SK-N-SH treated with all-trans-retinoic acid at 6 μM for 48 hours (cell line): ENCODE measurements at regions not wholly inside any gene's neighbourhood (a gene's known extent, or its start where the extent isn't known, plus 50 kb on each side); places are given as distances from the start of the nearest gene placed in this dataset.

Experiments used
- ATAC-seq: fragments of 200-7000 bp; cut with Tn5 transposase; 3 replicates; pipeline ENCODE4 v1.9.1; 2020; ENCODE audit warnings: mild to moderate bottlenecking, moderate library complexity
- ARNTL ChIP-seq: fragments of 450-650 bp; formaldehyde crosslinking; IDR thresholded peaks from 2 replicates; pipeline ENCODE4 v1.5.0; 2020; ENCODE audit warnings: low read depth, mild to moderate bottlenecking, moderate library complexity, borderline replicate concordance
- BACH2 ChIP-seq: fragments of 250-450 bp; sonication (Bioruptor Pico); IDR thresholded peaks from 2 replicates; pipeline ENCODE4 v1.9.0; 2021; ENCODE audit warnings: mild to moderate bottlenecking, borderline replicate concordance
- CSDC2 ChIP-seq: fragments of 250-450 bp; sonication (Bioruptor Pico); IDR thresholded peaks from 2 replicates; pipeline ENCODE4 v1.5.0; 2020; ENCODE audit warnings: mild to moderate bottlenecking, moderate library complexity
- ESRRG ChIP-seq: fragments of 250-450 bp; sonication (Bioruptor Pico); IDR thresholded peaks from 2 replicates; pipeline ENCODE4 v1.6.1; 2021; ENCODE audit warnings: mild to moderate bottlenecking
- GLIS3 ChIP-seq: fragments of 250-450 bp; sonication (Bioruptor Pico); IDR thresholded peaks from 2 replicates; pipeline ENCODE4 v1.5.0; 2020; ENCODE audit warnings: mild to moderate bottlenecking, moderate library complexity
- ISL1 ChIP-seq: fragments of 250-450 bp; sonication (Bioruptor Pico); IDR thresholded peaks from 2 replicates; pipeline ENCODE4 v2.1.2; 2022; ENCODE audit warnings: mild to moderate bottlenecking, moderate library complexity
- OSR1 ChIP-seq: fragments of 250-450 bp; sonication (Bioruptor Pico); IDR thresholded peaks from 2 replicates; pipeline ENCODE4 v1.8.0; 2022; ENCODE audit warnings: moderate library complexity, mild to moderate bottlenecking, inconsistent platforms
- POU6F1 ChIP-seq: fragments of 250-450 bp; sonication (Bioruptor Pico); IDR thresholded peaks from 2 replicates; pipeline ENCODE4 v1.8.0; 2021; ENCODE audit warnings: low read depth, mild to moderate bottlenecking, moderate library complexity, borderline replicate concordance
- PPARA ChIP-seq: fragments of 250-450 bp; sonication (Bioruptor Pico); IDR thresholded peaks from 2 replicates; pipeline ENCODE4 v1.5.0; 2020; ENCODE audit warnings: mild to moderate bottlenecking, borderline replicate concordance
- RARB ChIP-seq: fragments of 250-450 bp; sonication (Bioruptor Pico); IDR thresholded peaks from 2 replicates; pipeline ENCODE4 v1.8.0; 2021; ENCODE audit warnings: mild to moderate bottlenecking, moderate library complexity
- SNAI2 ChIP-seq: fragments of 250-450 bp; sonication (Bioruptor Pico); IDR thresholded peaks from 2 replicates; pipeline ENCODE4 v1.5.0; 2020; ENCODE audit warnings: mild to moderate bottlenecking, moderate library complexity
- ZC3H10 ChIP-seq: fragments of 250-450 bp; sonication (Bioruptor Pico); IDR thresholded peaks from 2 replicates; pipeline ENCODE4 v1.5.1; 2021; ENCODE audit warnings: mild to moderate bottlenecking, moderate library complexity
- ZFP3 ChIP-seq: fragments of 250-450 bp; sonication (Bioruptor Pico); IDR thresholded peaks from 2 replicates; pipeline ENCODE4 v1.5.0; 2020; ENCODE audit warnings: mild to moderate bottlenecking, moderate library complexity
- ZFP30 ChIP-seq: fragments of 450-650 bp; formaldehyde crosslinking; IDR thresholded peaks from 2 replicates; pipeline ENCODE4 v1.5.0; 2022; ENCODE audit warnings: mild to moderate bottlenecking, moderate library complexity
- ZNF565 ChIP-seq: fragments of 450-650 bp; formaldehyde crosslinking; conservative IDR thresholded peaks from 2 replicates; pipeline ENCODE4 v1.5.0; 2020; ENCODE audit warnings: low read depth, mild to moderate bottlenecking, moderate library complexity
- ZNF70 ChIP-seq: fragments of 450-650 bp; formaldehyde crosslinking; IDR thresholded peaks from 2 replicates; pipeline ENCODE4 v1.5.0; 2020; ENCODE audit warnings: mild to moderate bottlenecking, moderate library complexity
- ZNF8 ChIP-seq: fragments of 450-650 bp; formaldehyde crosslinking; IDR thresholded peaks from 2 replicates; pipeline ENCODE4 v1.5.0; 2020; ENCODE audit warnings: mild to moderate bottlenecking, moderate library complexity
- TF ChIP-seq, protein P1 (sequence below): fragments of 250-450 bp; sonication (Bioruptor Pico); IDR thresholded peaks from 2 replicates; pipeline ENCODE4 v1.5.0; 2020; ENCODE audit warnings: mild to moderate bottlenecking, moderate library complexity
- TF ChIP-seq, protein P2 (sequence below): fragments of 250-450 bp; sonication (Bioruptor Pico); IDR thresholded peaks from 2 replicates; pipeline ENCODE4 v1.8.0; 2020; ENCODE audit warnings: mild to moderate bottlenecking, moderate library complexity, borderline replicate concordance
- TF ChIP-seq, protein P3 (sequence below): fragments of 250-450 bp; sonication (Bioruptor Pico); IDR thresholded peaks from 2 replicates; pipeline ENCODE4 v1.5.1; 2020; ENCODE audit warnings: low read depth, mild to moderate bottlenecking, moderate library complexity

- TF ChIP-seq SNAI2 (CRISPR knock-in tag) (no peak), BACH2 (CRISPR knock-in tag) (no peak), ZNF70 (CRISPR knock-in tag) (no peak), RARB (CRISPR knock-in tag) (no peak), ZFP3 (CRISPR knock-in tag) (no peak)
These were observed 121.8 kb upstream of the STOX2 start (continued) for GRCh38 chr4:183783306-183783705.

- no peak for ATAC-seq
- TF ChIP-seq BACH2 (CRISPR knock-in tag) = no peak
- TF ChIP-seq POU6F1 (CRISPR knock-in tag) = no peak
- TF ChIP-seq ZFP3 (CRISPR knock-in tag) = no peak
- TF ChIP-seq ARNTL (CRISPR knock-in tag) = no peak
- no peak for TF ChIP-seq ESRRG (CRISPR knock-in tag)
- TF ChIP-seq, protein P1, sequence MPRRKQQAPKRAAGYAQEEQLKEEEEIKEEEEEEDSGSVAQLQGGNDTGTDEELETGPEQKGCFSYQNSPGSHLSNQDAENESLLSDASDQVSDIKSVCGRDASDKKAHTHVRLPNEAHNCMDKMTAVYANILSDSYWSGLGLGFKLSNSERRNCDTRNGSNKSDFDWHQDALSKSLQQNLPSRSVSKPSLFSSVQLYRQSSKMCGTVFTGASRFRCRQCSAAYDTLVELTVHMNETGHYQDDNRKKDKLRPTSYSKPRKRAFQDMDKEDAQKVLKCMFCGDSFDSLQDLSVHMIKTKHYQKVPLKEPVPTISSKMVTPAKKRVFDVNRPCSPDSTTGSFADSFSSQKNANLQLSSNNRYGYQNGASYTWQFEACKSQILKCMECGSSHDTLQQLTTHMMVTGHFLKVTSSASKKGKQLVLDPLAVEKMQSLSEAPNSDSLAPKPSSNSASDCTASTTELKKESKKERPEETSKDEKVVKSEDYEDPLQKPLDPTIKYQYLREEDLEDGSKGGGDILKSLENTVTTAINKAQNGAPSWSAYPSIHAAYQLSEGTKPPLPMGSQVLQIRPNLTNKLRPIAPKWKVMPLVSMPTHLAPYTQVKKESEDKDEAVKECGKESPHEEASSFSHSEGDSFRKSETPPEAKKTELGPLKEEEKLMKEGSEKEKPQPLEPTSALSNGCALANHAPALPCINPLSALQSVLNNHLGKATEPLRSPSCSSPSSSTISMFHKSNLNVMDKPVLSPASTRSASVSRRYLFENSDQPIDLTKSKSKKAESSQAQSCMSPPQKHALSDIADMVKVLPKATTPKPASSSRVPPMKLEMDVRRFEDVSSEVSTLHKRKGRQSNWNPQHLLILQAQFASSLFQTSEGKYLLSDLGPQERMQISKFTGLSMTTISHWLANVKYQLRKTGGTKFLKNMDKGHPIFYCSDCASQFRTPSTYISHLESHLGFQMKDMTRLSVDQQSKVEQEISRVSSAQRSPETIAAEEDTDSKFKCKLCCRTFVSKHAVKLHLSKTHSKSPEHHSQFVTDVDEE (CRISPR knock-in tag) = no peak
- TF ChIP-seq ZNF565 (CRISPR knock-in tag) = no peak
- TF ChIP-seq, protein P2, sequence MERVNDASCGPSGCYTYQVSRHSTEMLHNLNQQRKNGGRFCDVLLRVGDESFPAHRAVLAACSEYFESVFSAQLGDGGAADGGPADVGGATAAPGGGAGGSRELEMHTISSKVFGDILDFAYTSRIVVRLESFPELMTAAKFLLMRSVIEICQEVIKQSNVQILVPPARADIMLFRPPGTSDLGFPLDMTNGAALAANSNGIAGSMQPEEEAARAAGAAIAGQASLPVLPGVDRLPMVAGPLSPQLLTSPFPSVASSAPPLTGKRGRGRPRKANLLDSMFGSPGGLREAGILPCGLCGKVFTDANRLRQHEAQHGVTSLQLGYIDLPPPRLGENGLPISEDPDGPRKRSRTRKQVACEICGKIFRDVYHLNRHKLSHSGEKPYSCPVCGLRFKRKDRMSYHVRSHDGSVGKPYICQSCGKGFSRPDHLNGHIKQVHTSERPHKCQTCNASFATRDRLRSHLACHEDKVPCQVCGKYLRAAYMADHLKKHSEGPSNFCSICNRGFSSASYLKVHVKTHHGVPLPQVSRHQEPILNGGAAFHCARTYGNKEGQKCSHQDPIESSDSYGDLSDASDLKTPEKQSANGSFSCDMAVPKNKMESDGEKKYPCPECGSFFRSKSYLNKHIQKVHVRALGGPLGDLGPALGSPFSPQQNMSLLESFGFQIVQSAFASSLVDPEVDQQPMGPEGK (CRISPR knock-in tag) = no peak
- TF ChIP-seq OSR1 (CRISPR knock-in tag) = no peak
- no peak for TF ChIP-seq PPARA (CRISPR knock-in tag)
- TF ChIP-seq ZNF8 (CRISPR knock-in tag) = no peak
- no peak for TF ChIP-seq ZNF70 (CRISPR knock-in tag)
- TF ChIP-seq ISL1 (CRISPR knock-in tag) = no peak
- TF ChIP-seq, protein P3, sequence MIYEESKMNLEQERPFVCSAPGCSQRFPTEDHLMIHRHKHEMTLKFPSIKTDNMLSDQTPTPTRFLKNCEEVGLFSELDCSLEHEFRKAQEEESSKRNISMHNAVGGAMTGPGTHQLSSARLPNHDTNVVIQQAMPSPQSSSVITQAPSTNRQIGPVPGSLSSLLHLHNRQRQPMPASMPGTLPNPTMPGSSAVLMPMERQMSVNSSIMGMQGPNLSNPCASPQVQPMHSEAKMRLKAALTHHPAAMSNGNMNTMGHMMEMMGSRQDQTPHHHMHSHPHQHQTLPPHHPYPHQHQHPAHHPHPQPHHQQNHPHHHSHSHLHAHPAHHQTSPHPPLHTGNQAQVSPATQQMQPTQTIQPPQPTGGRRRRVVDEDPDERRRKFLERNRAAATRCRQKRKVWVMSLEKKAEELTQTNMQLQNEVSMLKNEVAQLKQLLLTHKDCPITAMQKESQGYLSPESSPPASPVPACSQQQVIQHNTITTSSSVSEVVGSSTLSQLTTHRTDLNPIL = no peak
- TF ChIP-seq ZC3H10 (CRISPR knock-in tag) = no peak
- TF ChIP-seq SNAI2 (CRISPR knock-in tag) = no peak
- TF ChIP-seq RARB (CRISPR knock-in tag) = no peak
- TF ChIP-seq ZFP30 (CRISPR knock-in tag) = no peak
- TF ChIP-seq, all 23 proteins: peak for 0
These were observed 121.0 kb upstream of the STOX2 start for GRCh38 chr4:183783991-183784553.

GRCh38 chr4:183788308-183788905 lies 116.7 kb upstream of the STOX2 start:
- no peak for ATAC-seq
- TF ChIP-seq ZNF70 (CRISPR knock-in tag) (no peak), BACH2 (CRISPR knock-in tag) (no peak), RARB (CRISPR knock-in tag) (no peak), ESRRG (CRISPR knock-in tag) (no peak), ISL1 (CRISPR knock-in tag) (no peak), POU6F1 (CRISPR knock-in tag) (no peak), GLIS3 (no peak), ZNF8 (CRISPR knock-in tag) (no peak), SNAI2 (CRISPR knock-in tag) (no peak), CSDC2 (CRISPR knock-in tag) (no peak), ZC3H10 (CRISPR knock-in tag) (no peak)
- TF ChIP-seq, protein P1 (CRISPR knock-in tag) = no peak
- TF ChIP-seq, protein P2 (CRISPR knock-in tag) = no peak
